CD14-positive monocyte (primary cell): ENCODE measurements at regions not wholly inside any gene's neighbourhood (a gene's known extent, or its start where the extent isn't known, plus 50 kb on each side); places are given as distances from the start of the nearest gene placed in this dataset.

Source experiments
- DNase-seq, 3 donors: peaks; one replicate each; pipeline ENCODE4 v3.0.0-alpha.2; 2011 to 2022
- H2AFZ ChIP-seq: 2 replicates; pipeline ENCODE4 v1.6.0; 2012; ENCODE audit warnings: mild to moderate bottlenecking, low read depth, low read length, inconsistent platforms; ENCODE audit not compliant: insufficient read depth, poor library complexity, severe bottlenecking
- H3K27ac ChIP-seq, 2 donors: 1 replicate in 1 of 2; 2 replicates in 1 of 2; pipeline ENCODE4 v1.5.1; 2012 to 2013; ENCODE audit warnings: low read length in 2 of 2, control low read depth in 1 of 2, inconsistent platforms in 1 of 2, low read depth in 1 of 2, mild to moderate bottlenecking in 1 of 2
- H3K27me3 ChIP-seq, 2 donors: one replicate each; pipeline versions ENCODE4 v1.6.0 to v1.6.1; 2011 to 2013; ENCODE audit warnings: low read length in 2 of 2; ENCODE audit not compliant: control insufficient read depth in 2 of 2, insufficient read depth in 2 of 2
- H3K36me3 ChIP-seq, 2 donors: replicated peaks in 1 of 2; 1 replicate in 1 of 2; 2 replicates in 1 of 2; pipeline versions ENCODE4 v1.5.1 to v1.6.1; 2012 to 2013; ENCODE audit warnings: low read length in 2 of 2, control low read depth in 1 of 2, inconsistent platforms in 1 of 2, mild to moderate bottlenecking in 1 of 2; ENCODE audit not compliant: insufficient read depth in 2 of 2, control insufficient read depth in 1 of 2
- H3K4me1 ChIP-seq, 2 donors: 1 replicate in 1 of 2; 2 replicates in 1 of 2; pipeline versions ENCODE4 v1.5.1 to v1.6.1; 2012 to 2013; ENCODE audit warnings: low read length in 2 of 2, control low read depth in 1 of 2, inconsistent platforms in 1 of 2, mild to moderate bottlenecking in 1 of 2, moderate library complexity in 1 of 2; ENCODE audit not compliant: insufficient read depth in 2 of 2, control insufficient read depth in 1 of 2
- H3K4me2 ChIP-seq: replicated peaks from 2 replicates; pipeline ENCODE3; 2012; ENCODE audit warnings: low read length, moderate library complexity, mild to moderate bottlenecking; ENCODE audit not compliant: poor library complexity, severe bottlenecking; ENCODE audit errors: extremely low read depth
- H3K4me3 ChIP-seq, 3 experiments: fragments of 200-600 bp in 1 of 3; sonication (generic) in 1 of 3; replicated peaks in 1 of 3; 1 replicate in 2 of 3; 2 replicates in 1 of 3; pipeline ENCODE4 v1.5.1; 2011 to 2013; ENCODE audit warnings: low read length in 3 of 3, mild to moderate bottlenecking in 3 of 3, control low read depth in 2 of 3, low read depth in 2 of 3, inconsistent platforms in 1 of 3, moderate library complexity in 1 of 3
- H3K79me2 ChIP-seq: 2 replicates; pipeline ENCODE4 v1.6.0; 2012; ENCODE audit warnings: mild to moderate bottlenecking, control low read depth, inconsistent platforms, low read length, moderate library complexity; ENCODE audit not compliant: insufficient read depth
- H3K9ac ChIP-seq: 2 replicates; pipeline ENCODE4 v1.6.0; 2017; ENCODE audit warnings: low read length, mild to moderate bottlenecking; ENCODE audit not compliant: insufficient read depth, poor library complexity, severe bottlenecking
- H3K9me3 ChIP-seq, 2 donors: replicated peaks in 1 of 2; 1 replicate in 1 of 2; 2 replicates in 1 of 2; pipeline versions ENCODE4 v1.5.1 to v1.6.1; 2012 to 2013; ENCODE audit warnings: low read length in 2 of 2, control low read depth in 1 of 2; ENCODE audit not compliant: control insufficient read depth in 1 of 2, insufficient read depth in 1 of 2
- H4K20me1 ChIP-seq: 2 replicates; pipeline ENCODE4 v1.6.0; 2012; ENCODE audit warnings: mild to moderate bottlenecking, low read length, control low read depth, moderate library complexity; ENCODE audit not compliant: insufficient read depth
- H3K27ac Mint-ChIP-seq, 7 donors: one replicate each; pipeline ENCODE4 v1.8.0; 2020; ENCODE audit warnings: mild to moderate bottlenecking in 7 of 7, mixed read lengths in 7 of 7, moderate library complexity in 6 of 7, inconsistent platforms in 2 of 7
- H3K27me3 Mint-ChIP-seq, 3 donors: one replicate each; pipeline ENCODE4 v1.8.0; 2021 to 2022; ENCODE audit warnings: low read depth in 3 of 3, mild to moderate bottlenecking in 3 of 3, mixed read lengths in 3 of 3, moderate library complexity in 3 of 3, inconsistent platforms in 1 of 3
- H3K36me3 Mint-ChIP-seq, 2 donors: one replicate each; pipeline ENCODE4 v1.8.0; 2020; ENCODE audit warnings: mixed read lengths in 2 of 2, inconsistent platforms in 1 of 2, mild to moderate bottlenecking in 1 of 2
- H3K4me1 Mint-ChIP-seq: one replicate; pipeline ENCODE4 v1.8.0; 2020; ENCODE audit warnings: mild to moderate bottlenecking, mixed read lengths
- H3K4me3 Mint-ChIP-seq, 2 donors: one replicate each; pipeline ENCODE4 v1.8.0; 2020; ENCODE audit warnings: mild to moderate bottlenecking in 2 of 2, mixed read lengths in 2 of 2, moderate library complexity in 1 of 2
- H3K9me3 Mint-ChIP-seq, 7 donors: one replicate each; pipeline ENCODE4 v1.8.0; 2020 to 2022; ENCODE audit warnings: mixed read lengths in 7 of 7, mild to moderate bottlenecking in 6 of 7, moderate library complexity in 6 of 7, inconsistent platforms in 2 of 7
- WGBS: methylation state at CpG from one replicate; pipeline ENCODE4 v1.1.5; 2013; ENCODE audit warnings: missing lambda C conversion rate; ENCODE audit not compliant: insufficient coverage; 5-methylcytosine and 5-hydroxymethylcytosine counted together
- intact Hi-C, 2 donors: fragments of 100-400 bp; cut with micrococcal nuclease; formaldehyde crosslinking; loops; one replicate each; pipeline versions ENCODE4 v1.15.0 to v1.15.1; 2023
- TF ChIP-seq, protein P1 (sequence below): fragments of 200-600 bp; IDR thresholded peaks from one replicate; pipeline ENCODE4 v1.8.0; 2022; ENCODE audit warnings: antibody characterized with exemption, mild to moderate bottlenecking

DNA sequence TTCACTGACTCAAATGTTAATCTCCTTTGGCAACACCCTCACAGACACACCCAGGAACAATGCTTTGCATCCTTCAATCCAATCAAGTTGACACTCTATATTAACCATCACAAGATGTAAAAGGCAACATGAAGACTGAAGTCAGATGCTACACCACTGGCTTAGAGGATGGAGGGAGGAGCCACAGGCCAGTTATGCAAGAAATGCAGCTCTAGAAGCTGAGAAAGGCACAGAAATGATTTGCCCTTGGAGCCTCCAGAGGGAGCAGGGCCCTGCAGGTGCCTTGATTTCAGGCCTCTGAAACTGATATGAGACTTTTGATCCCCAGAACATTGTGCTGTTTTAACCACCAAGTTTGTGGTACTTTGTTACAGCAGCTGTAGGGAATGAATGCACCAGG is 276.3 kb downstream of the KCNS3 start:
- Histone ChIP-seq H4K20me1 (no peaks in the 10 kb centered on the region), H3K36me3 (no peaks in the 10 kb centered on the region), H3K4me2 (no peak overlapping the region), H3K4me1 (no peaks in the 10 kb centered on the region), H3K27me3 (no peaks in the 10 kb centered on the region), H3K9ac (no peak overlapping the region), H2AFZ (no peak overlapping the region), H3K79me2 (no peaks in the 10 kb centered on the region), H3K27ac (no peak overlapping the region), H3K4me3 (no peak overlapping the region), H3K9me3 (no peaks in the 10 kb centered on the region)
- Mint-ChIP-seq H3K4me3 (no peak overlapping the region), H3K27ac (no peak overlapping the region), H3K27me3 (peaks cover 0 to 2% (median 1%) of the 10 kb centered on the region in 3 donors), H3K4me1 (no peaks in the 10 kb centered on the region), H3K36me3 (no peaks in the 10 kb centered on the region), H3K9me3 (no peaks in the 10 kb centered on the region)
- DNase-seq: no peak
- intact Hi-C loops: no loop called here
- TF ChIP-seq, protein P1, sequence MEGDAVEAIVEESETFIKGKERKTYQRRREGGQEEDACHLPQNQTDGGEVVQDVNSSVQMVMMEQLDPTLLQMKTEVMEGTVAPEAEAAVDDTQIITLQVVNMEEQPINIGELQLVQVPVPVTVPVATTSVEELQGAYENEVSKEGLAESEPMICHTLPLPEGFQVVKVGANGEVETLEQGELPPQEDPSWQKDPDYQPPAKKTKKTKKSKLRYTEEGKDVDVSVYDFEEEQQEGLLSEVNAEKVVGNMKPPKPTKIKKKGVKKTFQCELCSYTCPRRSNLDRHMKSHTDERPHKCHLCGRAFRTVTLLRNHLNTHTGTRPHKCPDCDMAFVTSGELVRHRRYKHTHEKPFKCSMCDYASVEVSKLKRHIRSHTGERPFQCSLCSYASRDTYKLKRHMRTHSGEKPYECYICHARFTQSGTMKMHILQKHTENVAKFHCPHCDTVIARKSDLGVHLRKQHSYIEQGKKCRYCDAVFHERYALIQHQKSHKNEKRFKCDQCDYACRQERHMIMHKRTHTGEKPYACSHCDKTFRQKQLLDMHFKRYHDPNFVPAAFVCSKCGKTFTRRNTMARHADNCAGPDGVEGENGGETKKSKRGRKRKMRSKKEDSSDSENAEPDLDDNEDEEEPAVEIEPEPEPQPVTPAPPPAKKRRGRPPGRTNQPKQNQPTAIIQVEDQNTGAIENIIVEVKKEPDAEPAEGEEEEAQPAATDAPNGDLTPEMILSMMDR: no peak

DNA sequence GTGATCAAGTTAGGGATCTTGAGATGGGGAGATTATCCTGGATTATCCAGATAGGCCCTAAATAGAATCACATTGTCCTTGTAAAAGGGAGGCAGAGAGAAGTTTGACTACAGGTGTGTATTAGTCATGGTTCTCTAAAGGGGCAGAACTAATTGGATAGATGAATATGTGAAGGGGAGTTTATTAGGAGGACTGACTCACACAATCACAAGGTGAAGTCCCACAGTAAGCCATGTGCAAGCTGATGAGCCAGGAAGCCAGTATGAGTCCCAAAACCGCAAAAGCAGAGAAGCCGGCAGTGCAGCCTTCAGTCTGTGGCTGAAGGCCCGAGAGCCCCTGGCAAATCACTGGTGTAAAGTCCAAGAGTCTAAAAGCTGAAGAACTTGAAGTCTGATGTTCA is 275.8 kb downstream of the KCNS3 start:
- no peaks in the 10 kb centered on the region for H3K9me3 ChIP-seq
- H3K27ac ChIP-seq: no peak overlapping the region
- no peaks in the 10 kb centered on the region for H3K79me2 ChIP-seq
- H3K9ac ChIP-seq: no peak overlapping the region
- H3K27me3 Mint-ChIP-seq: peaks cover 0 to 2% (median 1%) of the 10 kb centered on the region in 3 donors
- no peak overlapping the region for H3K4me3 Mint-ChIP-seq
- 76% methylated on average over 3 of the region's 3 CpGs for WGBS
- H3K36me3 ChIP-seq: no peaks in the 10 kb centered on the region
- H4K20me1 ChIP-seq: no peaks in the 10 kb centered on the region
- no peak overlapping the region for H3K27ac Mint-ChIP-seq
- H3K4me2 ChIP-seq: no peak overlapping the region
- intact Hi-C loops: no loop called here
- H3K36me3 Mint-ChIP-seq: no peaks in the 10 kb centered on the region
- no peak for DNase-seq
- no peaks in the 10 kb centered on the region for H3K4me1 Mint-ChIP-seq
- no peaks in the 10 kb centered on the region for H3K27me3 ChIP-seq
- no peak overlapping the region for H3K4me3 ChIP-seq
- no peaks in the 10 kb centered on the region for H3K4me1 ChIP-seq
- no peaks in the 10 kb centered on the region for H3K9me3 Mint-ChIP-seq
- H2AFZ ChIP-seq: no peak overlapping the region
- TF ChIP-seq, protein P1: no peak
